H9 (cell line): ENCODE measurements at regions not wholly inside any gene's neighbourhood (a gene's known extent, or its start where the extent isn't known, plus 50 kb on each side); places are given as distances from the start of the nearest gene placed in this dataset.

Source experiments
- DNase-seq: peaks from one replicate; pipeline ENCODE4 v3.0.0-alpha.2; 2017
- H2AFZ ChIP-seq: one replicate; pipeline ENCODE4 v1.6.1; 2013; ENCODE audit warnings: mild to moderate bottlenecking, low read length, control low read depth, moderate library complexity
- H2AK5ac ChIP-seq: 2 replicates; pipeline ENCODE4 v1.6.1; 2013; ENCODE audit warnings: low read length, control low read depth, mixed read lengths; ENCODE audit not compliant: insufficient read length
- H2BK120ac ChIP-seq: one replicate; pipeline ENCODE4 v1.6.1; 2013; ENCODE audit warnings: low read depth, mild to moderate bottlenecking, low read length, control low read depth, inconsistent platforms; ENCODE audit not compliant: poor library complexity, severe bottlenecking
- H2BK12ac ChIP-seq: 2 replicates; pipeline ENCODE4 v1.6.1; 2013; ENCODE audit warnings: low read length, control low read depth, mixed read lengths, low read depth; ENCODE audit not compliant: insufficient read length
- H2BK15ac ChIP-seq: 2 replicates; pipeline ENCODE4 v1.6.1; 2013; ENCODE audit warnings: low read depth, low read length, control low read depth
- H2BK20ac ChIP-seq: one replicate; pipeline ENCODE4 v1.6.1; 2013; ENCODE audit warnings: low read depth, mild to moderate bottlenecking, low read length, control low read depth, inconsistent platforms; ENCODE audit not compliant: poor library complexity, severe bottlenecking
- H2BK5ac ChIP-seq: 2 replicates; pipeline ENCODE4 v1.6.1; 2013; ENCODE audit warnings: low read length, control low read depth, mixed read lengths; ENCODE audit not compliant: insufficient read length
- H3K14ac ChIP-seq: 2 replicates; pipeline ENCODE4 v1.6.1; 2013; ENCODE audit warnings: low read length, control low read depth; ENCODE audit not compliant: insufficient read depth
- H3K18ac ChIP-seq: 2 replicates; pipeline ENCODE4 v1.6.1; 2013; ENCODE audit warnings: low read depth, mild to moderate bottlenecking, mixed read lengths, low read length, control low read depth; ENCODE audit not compliant: insufficient read length
- H3K23ac ChIP-seq: 2 replicates; pipeline ENCODE4 v1.6.1; 2013; ENCODE audit warnings: low read length, control low read depth, mixed read lengths, low read depth; ENCODE audit not compliant: insufficient read length
- H3K23me2 ChIP-seq: 2 replicates; pipeline ENCODE4 v1.6.1; 2013; ENCODE audit warnings: low read depth, mild to moderate bottlenecking, mixed read lengths, low read length, control low read depth; ENCODE audit not compliant: insufficient read length, poor library complexity, severe bottlenecking
- H3K27ac ChIP-seq: 2 replicates; pipeline ENCODE4 v1.5.1; 2013; ENCODE audit warnings: low read length, control low read depth, mixed read lengths, low read depth; ENCODE audit not compliant: insufficient read length
- H3K27me3 ChIP-seq: 2 replicates; pipeline ENCODE4 v1.6.1; 2013; ENCODE audit warnings: low read length, control low read depth, inconsistent platforms; ENCODE audit not compliant: insufficient read depth
- H3K4ac ChIP-seq: 2 replicates; pipeline ENCODE4 v1.6.1; 2013; ENCODE audit warnings: low read depth, mild to moderate bottlenecking, control low read depth, inconsistent platforms, low read length, moderate library complexity
- H3K4me1 ChIP-seq: 2 replicates; pipeline ENCODE4 v1.6.1; 2013; ENCODE audit warnings: low read length, control low read depth, inconsistent platforms; ENCODE audit not compliant: insufficient read depth
- H3K4me2 ChIP-seq: 2 replicates; pipeline ENCODE4 v1.6.1; 2013; ENCODE audit warnings: low read length, control low read depth, mixed read lengths; ENCODE audit not compliant: insufficient read length, insufficient read depth
- H3K56ac ChIP-seq: 2 replicates; pipeline ENCODE4 v1.6.1; 2013; ENCODE audit warnings: low read depth, mild to moderate bottlenecking, mixed read lengths, low read length, control low read depth; ENCODE audit not compliant: insufficient read length
- H3K79me1 ChIP-seq: 2 replicates; pipeline ENCODE4 v1.6.1; 2013; ENCODE audit warnings: low read depth, mild to moderate bottlenecking, moderate library complexity, low read length, control low read depth, inconsistent platforms; ENCODE audit not compliant: insufficient read depth, poor library complexity, severe bottlenecking
- H3K79me2 ChIP-seq: 2 replicates; pipeline ENCODE4 v1.6.1; 2013; ENCODE audit warnings: low read length, control low read depth, inconsistent platforms; ENCODE audit not compliant: insufficient read depth
- H3K9ac ChIP-seq: 2 replicates; pipeline ENCODE4 v1.6.1; 2013; ENCODE audit warnings: low read length, control low read depth, mixed read lengths; ENCODE audit not compliant: insufficient read length; ENCODE audit errors: extremely low read depth
- H3K9me3 ChIP-seq: one replicate; pipeline ENCODE4 v1.6.1; 2013; ENCODE audit warnings: low read depth, low read length, inconsistent platforms; ENCODE audit not compliant: control insufficient read depth
- H3T11ph ChIP-seq: one replicate; pipeline ENCODE4 v1.6.1; 2013; ENCODE audit warnings: mild to moderate bottlenecking, low read length, control low read depth, inconsistent platforms
- H4K20me1 ChIP-seq: one replicate; pipeline ENCODE4 v1.6.1; 2013; ENCODE audit not compliant: control insufficient read depth, insufficient read length, insufficient read depth
- H4K5ac ChIP-seq: 2 replicates; pipeline ENCODE4 v1.6.1; 2013; ENCODE audit warnings: low read depth, mild to moderate bottlenecking, mixed read lengths, low read length, control low read depth; ENCODE audit not compliant: insufficient read length
- H4K8ac ChIP-seq: replicated peaks from 2 replicates; pipeline ENCODE4 v1.6.1; 2013; ENCODE audit warnings: low read length, control low read depth, mixed read lengths, low read depth; ENCODE audit not compliant: insufficient read length
- H4K91ac ChIP-seq: 2 replicates; pipeline ENCODE4 v1.6.1; 2013; ENCODE audit warnings: low read depth, mild to moderate bottlenecking, moderate library complexity, mixed read lengths, low read length, control low read depth; ENCODE audit not compliant: insufficient read length
- H3K27ac Mint-ChIP-seq, 3 experiments: 2 replicates in 2 of 3; 3 replicates in 1 of 3; pipeline ENCODE4 v1.8.0; 2020 to 2021; ENCODE audit warnings: mixed read lengths in 3 of 3, mild to moderate bottlenecking in 1 of 3, moderate library complexity in 1 of 3
- H3K27me3 Mint-ChIP-seq: 2 replicates; pipeline ENCODE4 v1.8.0; 2021; ENCODE audit warnings: low read depth, mild to moderate bottlenecking, moderate library complexity, mixed read lengths
- H3K36me3 Mint-ChIP-seq, 3 experiments: 2 replicates in 2 of 3; 3 replicates in 1 of 3; pipeline ENCODE4 v1.8.0; 2020 to 2021; ENCODE audit warnings: low read depth in 3 of 3, mixed read lengths in 3 of 3; ENCODE audit not compliant: insufficient read depth in 1 of 3
- H3K4me1 Mint-ChIP-seq, 2 experiments: 2 replicates each; pipeline ENCODE4 v1.8.0; 2020; ENCODE audit warnings: mixed read lengths in 2 of 2
- H3K4me3 Mint-ChIP-seq, 2 experiments: 2 replicates in 1 of 2; 3 replicates in 1 of 2; pipeline ENCODE4 v1.8.0; 2020 to 2021; ENCODE audit warnings: mild to moderate bottlenecking in 2 of 2, mixed read lengths in 2 of 2, moderate library complexity in 1 of 2
- H3K9me3 Mint-ChIP-seq, 2 experiments: 2 replicates in 1 of 2; 3 replicates in 1 of 2; pipeline ENCODE4 v1.8.0; 2020; ENCODE audit warnings: mild to moderate bottlenecking in 2 of 2, mixed read lengths in 2 of 2, moderate library complexity in 1 of 2
- CTCF ChIP-seq: fragments of 200-600 bp; sonication (generic); conservative IDR thresholded peaks from 3 replicates; pipeline ENCODE4 v1.8.0; 2021; ENCODE audit warnings: antibody characterized with exemption, mild to moderate bottlenecking
- WGBS: extraction: QIAGEN DNeasy Blood & Tissue Kit; methylation state at CpG from one replicate; pipeline ENCODE4 v1.1.7; 2013; ENCODE audit warnings: missing lambda C conversion rate, low lambda C conversion rate, mixed read lengths; ENCODE audit not compliant: insufficient read length; ENCODE audit errors: extremely low coverage; 5-methylcytosine and 5-hydroxymethylcytosine counted together

- Histone ChIP-seq H3K4me2 (no peak overlapping the region), H2BK12ac (no peak overlapping the region), H2BK15ac (no peak overlapping the region), H2AK5ac (no peak overlapping the region), H4K91ac (no peak overlapping the region), H3K23ac (no peak overlapping the region), H3T11ph (no peak overlapping the region), H2AFZ (no peak overlapping the region), H4K8ac (no peak overlapping the region), H3K9me3 (no peaks in the 10 kb centered on the region), H3K9ac (no peak overlapping the region), H3K27me3 (no peaks in the 10 kb centered on the region), H4K20me1 (no peaks in the 10 kb centered on the region), H3K14ac (no peak overlapping the region), H3K27ac (no peak overlapping the region), H3K4ac (no peak overlapping the region), H2BK5ac (no peak overlapping the region), H3K79me1 (no peaks in the 10 kb centered on the region), H4K5ac (no peak overlapping the region), H3K79me2 (no peaks in the 10 kb centered on the region), H3K56ac (no peak overlapping the region), H2BK120ac (no peak overlapping the region), H2BK20ac (no peak overlapping the region), H3K18ac (no peak overlapping the region), H3K4me1 (no peaks in the 10 kb centered on the region), H3K23me2 (no peaks in the 10 kb centered on the region)
- WGBS = no CpG with 5 or more reads among the region's 2 CpGs
- H3K9me3 Mint-ChIP-seq = peaks cover 0 to 2% of the 10 kb centered on the region in 2 experiments; a peak in 1 of 5 replicates
- no peak overlapping the region for H3K27ac Mint-ChIP-seq
- no peak for TF ChIP-seq CTCF
- H3K36me3 Mint-ChIP-seq = no peaks in the 10 kb centered on the region; a peak in 1 of 7 replicates
- peaks cover 2% of the 10 kb centered on the region in 2 experiments; a peak in 2 of 4 replicates for H3K4me1 Mint-ChIP-seq
- no peaks in the 10 kb centered on the region; the same call in none of the 2 replicates for H3K27me3 Mint-ChIP-seq
- H3K4me3 Mint-ChIP-seq = no peak overlapping the region
- no peak for DNase-seq
Observed at GRCh38 chr18:37634516-37634915, 68.9 kb upstream of the CELF4 start.
